Anterior cingulate cortex (tissue), 58 donors: ENCODE measurements at regions not wholly inside any gene's neighbourhood (a gene's known extent, or its start where the extent isn't known, plus 50 kb on each side); places are given as distances from the start of the nearest gene placed in this dataset.

ENCODE experiments used
- DNase-seq, 58 donors: peaks; one replicate each; lab custom pipeline; 2025; lab: John Stamatoyannopoulos, UW

- no peak for DNase-seq
Measured at GRCh38 chr6:122077603-122078002, 321.8 kb upstream of the HSF2 start.

- no peak for DNase-seq
Measured at GRCh38 chr6:122078481-122078880, 321.0 kb upstream of the HSF2 start.

GRCh38 chr6:122079916-122080315, 319.5 kb upstream of the HSF2 start:
- DNase-seq: no peak

GRCh38 chr6:122081921-122082320, 317.5 kb upstream of the HSF2 start:
- no peak for DNase-seq

GRCh38 chr6:122082370-122082769, 317.1 kb upstream of the HSF2 start:
- no peak for DNase-seq

GRCh38 chr6:122092366-122092765, 307.1 kb upstream of the HSF2 start:
- no peak for DNase-seq

- DNase-seq: no peak
Measured at GRCh38 chr6:122098201-122098678, 301.2 kb upstream of the HSF2 start.

GRCh38 chr6:122102026-122102425, 297.4 kb upstream of the HSF2 start:
- no peak for DNase-seq

GRCh38 chr6:122107256-122107852, 292.1 kb upstream of the HSF2 start:
- DNase-seq: no peak

- no peak for DNase-seq
Measured at GRCh38 chr6:122109075-122109474, 290.4 kb upstream of the HSF2 start.

- no peak for DNase-seq
Measured at GRCh38 chr6:122114717-122115116, 284.7 kb upstream of the HSF2 start.

- DNase-seq: no peak
Measured at GRCh38 chr6:122116119-122116834, 283.2 kb upstream of the HSF2 start.

- no peak for DNase-seq
Measured at GRCh38 chr6:122116835-122117627, 282.4 kb upstream of the HSF2 start.

- no peak for DNase-seq
Measured at GRCh38 chr6:122118945-122119506, 280.4 kb upstream of the HSF2 start.

GRCh38 chr6:122122202-122122601, 277.2 kb upstream of the HSF2 start:
- DNase-seq: no peak

GRCh38 chr6:122122686-122123085, 276.8 kb upstream of the HSF2 start:
- no peak for DNase-seq

GRCh38 chr6:122124908-122125307, 274.5 kb upstream of the HSF2 start:
- DNase-seq: no peak

- no peak for DNase-seq
Measured at GRCh38 chr6:122126894-122127293, 272.6 kb upstream of the HSF2 start.

GRCh38 chr6:122128445-122128844, 271.0 kb upstream of the HSF2 start:
- no peak for DNase-seq

GRCh38 chr6:122129313-122130025, 270.0 kb upstream of the HSF2 start:
- no peak for DNase-seq

GRCh38 chr6:122130026-122130348, 269.5 kb upstream of the HSF2 start:
- DNase-seq: peak in 1 of 58 donors; percentile 4
